Spleen (tissue), 7 donors: ENCODE measurements at regions not wholly inside any gene's neighbourhood (a gene's known extent, or its start where the extent isn't known, plus 50 kb on each side); places are given as distances from the start of the nearest gene placed in this dataset.

Source experiments
- POLR2A ChIP-seq, 3 donors: fragments of 450-650 bp; IDR thresholded peaks; one replicate each; pipeline ENCODE4 v1.5.1; 2017; ENCODE audit warnings: antibody characterized with exemption in 3 of 3, mild to moderate bottlenecking in 1 of 3
- POLR2AphosphoS5 ChIP-seq, 3 donors: sonication (generic); formaldehyde crosslinking; IDR thresholded peaks; one replicate each; pipeline ENCODE4 v1.5.1; 2017; ENCODE audit warnings: antibody characterized with exemption in 3 of 3
- TF ChIP-seq, protein P1 (sequence below), 11 experiments: fragments of 200-600 bp in 7 of 11; fragments of 450-650 bp in 4 of 11; sonication (generic) in 4 of 11; IDR thresholded peaks in 8 of 11; conservative IDR thresholded peaks in 3 of 11; 1 replicate in 7 of 11; 2 replicates in 4 of 11; pipeline versions ENCODE4 v1.4.0 to v1.8.0; 2016 to 2021; ENCODE audit warnings: antibody characterized with exemption in 11 of 11, inconsistent platforms in 4 of 11, mild to moderate bottlenecking in 1 of 11
- donor health status: DM: no; HTN: no; CAD: no; lungs with moderate emphysema.
- donor health status: DM: no; HTN: no; CAD: no.
- donor health status: DM: no; HTN: no; CAD: no.

DNA sequence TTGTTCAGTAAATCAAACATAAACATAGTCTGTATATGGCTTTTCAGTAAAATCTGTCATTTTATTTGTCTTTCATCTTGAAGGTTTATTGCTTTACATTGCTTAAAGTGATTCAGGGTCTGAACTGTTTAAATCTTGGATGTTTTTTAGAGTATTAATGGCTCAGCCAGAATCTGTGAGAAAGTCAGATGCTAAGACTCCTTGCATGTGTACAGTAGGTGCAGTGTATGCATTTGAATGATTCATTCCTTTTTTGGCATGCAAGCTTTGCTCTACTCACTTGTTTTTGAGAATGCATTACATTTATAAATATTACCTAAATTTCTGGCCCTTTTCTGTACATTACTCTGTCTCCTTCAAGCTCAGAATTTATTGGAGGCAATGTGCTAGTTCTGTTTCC is 271.0 kb upstream of the RIOK2 start:
- TF ChIP-seq, protein P1, sequence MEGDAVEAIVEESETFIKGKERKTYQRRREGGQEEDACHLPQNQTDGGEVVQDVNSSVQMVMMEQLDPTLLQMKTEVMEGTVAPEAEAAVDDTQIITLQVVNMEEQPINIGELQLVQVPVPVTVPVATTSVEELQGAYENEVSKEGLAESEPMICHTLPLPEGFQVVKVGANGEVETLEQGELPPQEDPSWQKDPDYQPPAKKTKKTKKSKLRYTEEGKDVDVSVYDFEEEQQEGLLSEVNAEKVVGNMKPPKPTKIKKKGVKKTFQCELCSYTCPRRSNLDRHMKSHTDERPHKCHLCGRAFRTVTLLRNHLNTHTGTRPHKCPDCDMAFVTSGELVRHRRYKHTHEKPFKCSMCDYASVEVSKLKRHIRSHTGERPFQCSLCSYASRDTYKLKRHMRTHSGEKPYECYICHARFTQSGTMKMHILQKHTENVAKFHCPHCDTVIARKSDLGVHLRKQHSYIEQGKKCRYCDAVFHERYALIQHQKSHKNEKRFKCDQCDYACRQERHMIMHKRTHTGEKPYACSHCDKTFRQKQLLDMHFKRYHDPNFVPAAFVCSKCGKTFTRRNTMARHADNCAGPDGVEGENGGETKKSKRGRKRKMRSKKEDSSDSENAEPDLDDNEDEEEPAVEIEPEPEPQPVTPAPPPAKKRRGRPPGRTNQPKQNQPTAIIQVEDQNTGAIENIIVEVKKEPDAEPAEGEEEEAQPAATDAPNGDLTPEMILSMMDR (IDR thresholded peaks at IDR 0.05 in 8 of 11, conservative IDR thresholded peaks at IDR 0.05 in 3 of 11), result no peak
- TF ChIP-seq POLR2AphosphoS5 (IDR thresholded peaks at IDR 0.05) (no peak), POLR2A (IDR thresholded peaks at IDR 0.05) (no peak)
